ENCODE measurements at regions not wholly inside any gene's neighbourhood (a gene's known extent, or its start where the extent isn't known, plus 50 kb on each side); places are given as distances from the start of the nearest gene placed in this dataset.

DNA sequence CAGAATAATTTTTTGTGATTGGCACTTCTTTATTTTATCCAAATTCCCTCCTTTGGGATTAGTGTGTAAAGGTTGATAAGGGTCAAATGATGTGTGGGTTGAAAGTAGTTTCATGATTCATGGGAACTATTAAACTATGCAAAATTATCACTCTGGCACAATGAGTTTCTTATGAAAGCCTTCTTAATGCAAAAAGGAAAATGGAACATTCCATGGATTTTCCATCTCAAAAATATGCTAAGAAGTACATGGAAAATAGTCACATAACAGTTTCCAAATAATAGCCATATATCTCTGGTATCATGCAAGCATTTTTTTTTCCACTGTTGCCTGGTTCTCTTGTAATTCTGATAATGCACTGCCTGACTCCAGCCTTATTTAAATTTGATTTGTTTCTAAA is 639.7 kb downstream of the NR4A2 start:
- no peak for DNase-seq
- intact Hi-C loops (cut with DNase I), result no loop called here

DNA sequence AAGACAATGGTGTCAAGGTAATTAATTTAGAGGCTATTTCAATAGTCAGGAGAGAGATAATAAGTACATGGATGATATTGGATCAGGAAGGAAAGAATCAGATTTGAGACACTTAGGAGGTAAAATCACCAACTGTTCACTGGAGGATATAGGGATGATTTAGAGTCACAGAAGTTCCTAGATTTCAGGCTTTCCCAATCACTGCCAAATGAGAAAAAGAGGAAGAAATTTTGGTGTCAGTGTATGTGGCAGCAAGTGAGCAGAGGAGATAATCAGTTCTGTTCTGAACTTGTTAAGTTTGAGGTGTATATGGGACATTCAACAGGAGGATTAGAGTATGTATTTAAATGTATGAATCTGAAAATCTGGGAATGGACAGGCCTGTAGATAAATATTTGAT is 640.4 kb downstream of the NR4A2 start:
- TF ChIP-seq, protein P1, sequence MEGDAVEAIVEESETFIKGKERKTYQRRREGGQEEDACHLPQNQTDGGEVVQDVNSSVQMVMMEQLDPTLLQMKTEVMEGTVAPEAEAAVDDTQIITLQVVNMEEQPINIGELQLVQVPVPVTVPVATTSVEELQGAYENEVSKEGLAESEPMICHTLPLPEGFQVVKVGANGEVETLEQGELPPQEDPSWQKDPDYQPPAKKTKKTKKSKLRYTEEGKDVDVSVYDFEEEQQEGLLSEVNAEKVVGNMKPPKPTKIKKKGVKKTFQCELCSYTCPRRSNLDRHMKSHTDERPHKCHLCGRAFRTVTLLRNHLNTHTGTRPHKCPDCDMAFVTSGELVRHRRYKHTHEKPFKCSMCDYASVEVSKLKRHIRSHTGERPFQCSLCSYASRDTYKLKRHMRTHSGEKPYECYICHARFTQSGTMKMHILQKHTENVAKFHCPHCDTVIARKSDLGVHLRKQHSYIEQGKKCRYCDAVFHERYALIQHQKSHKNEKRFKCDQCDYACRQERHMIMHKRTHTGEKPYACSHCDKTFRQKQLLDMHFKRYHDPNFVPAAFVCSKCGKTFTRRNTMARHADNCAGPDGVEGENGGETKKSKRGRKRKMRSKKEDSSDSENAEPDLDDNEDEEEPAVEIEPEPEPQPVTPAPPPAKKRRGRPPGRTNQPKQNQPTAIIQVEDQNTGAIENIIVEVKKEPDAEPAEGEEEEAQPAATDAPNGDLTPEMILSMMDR (IDR thresholded peaks at IDR 0.05), result no peak
- intact Hi-C loops (cut with DNase I), result no loop called here
- H3K27me3 ChIP-seq, result no peaks in the 10 kb centered on the region
- no peaks in the 10 kb centered on the region for H3K36me3 ChIP-seq
- no peak for DNase-seq
- H3K9ac ChIP-seq (ENCODE audit: low read depth in 2 of 2, low read length in 2 of 2), result no peak overlapping the region
- no peaks in the 10 kb centered on the region for H3K4me1 ChIP-seq
- H3K9me3 ChIP-seq, result no peaks in the 10 kb centered on the region
- H3K4me3 ChIP-seq, result no peak overlapping the region
- no peak overlapping the region for H3K27ac ChIP-seq

More for the DNA sequence above, 639.7 kb downstream of the NR4A2 start:
- Histone ChIP-seq H3K27me3 (no peaks in the 10 kb centered on the region), H3K4me3 (no peak overlapping the region), H3K4me1 (no peaks in the 10 kb centered on the region), H3K36me3 (no peaks in the 10 kb centered on the region), H3K27ac (no peak overlapping the region), H3K9me3 (no peaks in the 10 kb centered on the region), H3K9ac (ENCODE audit: low read depth in 2 of 2, low read length in 2 of 2) (no peak overlapping the region)
- TF ChIP-seq, protein P1 (IDR thresholded peaks at IDR 0.05), result no peak

DNA sequence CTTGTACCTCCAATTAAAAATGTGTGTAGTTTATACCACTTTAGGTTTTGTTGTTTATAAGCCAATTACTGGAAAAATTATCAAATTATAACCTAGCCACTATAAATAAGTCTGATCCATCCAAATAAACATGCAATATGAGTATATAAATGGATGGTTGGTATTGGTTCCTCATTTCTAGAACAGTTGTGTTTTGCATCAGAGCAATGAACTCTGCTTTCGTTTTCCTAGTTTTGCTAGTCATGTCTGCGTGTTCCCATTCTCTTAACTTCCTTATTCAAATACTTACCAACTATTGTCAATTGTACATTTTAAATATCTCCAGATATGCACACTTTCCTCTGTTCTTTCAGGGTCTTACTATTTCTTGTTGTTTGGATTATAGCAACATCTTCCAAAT is 641.7 kb downstream of the NR4A2 start:
- no peak overlapping the region for H3K27ac ChIP-seq
- H3K4me1 ChIP-seq, result no peaks in the 10 kb centered on the region
- intact Hi-C loops (cut with DNase I), result no loop called here
- no peaks in the 10 kb centered on the region for H3K27me3 ChIP-seq
- no peak for DNase-seq
- H3K9me3 ChIP-seq, result no peaks in the 10 kb centered on the region
- TF ChIP-seq, protein P1 (IDR thresholded peaks at IDR 0.05), result no peak
- H3K4me3 ChIP-seq, result no peak overlapping the region
- H3K9ac ChIP-seq (ENCODE audit: low read depth in 2 of 2, low read length in 2 of 2), result no peak overlapping the region
- no peaks in the 10 kb centered on the region for H3K36me3 ChIP-seq

DNA sequence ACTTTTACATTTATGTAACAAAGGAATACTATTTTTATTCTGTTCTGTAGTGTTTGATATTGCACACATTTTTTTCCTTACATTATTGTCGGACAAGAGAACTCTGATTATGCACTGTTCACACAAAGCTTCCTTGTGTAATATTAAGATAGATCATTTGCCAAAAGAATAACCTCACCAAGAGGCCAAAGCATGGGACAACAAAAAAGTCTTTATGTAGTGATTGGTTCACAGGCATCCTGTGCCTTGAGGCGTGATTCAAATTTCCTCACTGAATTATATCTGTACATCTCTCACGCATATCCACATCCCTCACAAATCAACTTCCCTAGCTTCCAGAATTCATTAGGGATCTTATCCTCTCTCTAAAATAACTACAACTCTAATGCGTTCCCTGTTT is 642.7 kb downstream of the NR4A2 start:
- Histone ChIP-seq H3K4me3 (no peak overlapping the region), H3K9ac (ENCODE audit: low read depth in 2 of 2, low read length in 2 of 2) (no peak overlapping the region), H3K9me3 (no peaks in the 10 kb centered on the region), H3K27ac (no peak overlapping the region), H3K36me3 (no peaks in the 10 kb centered on the region), H3K4me1 (no peaks in the 10 kb centered on the region), H3K27me3 (no peaks in the 10 kb centered on the region)
- TF ChIP-seq, protein P1 (IDR thresholded peaks at IDR 0.05), result no peak
- intact Hi-C loops (cut with DNase I), result no loop called here
- DNase-seq, result no peak

DNA sequence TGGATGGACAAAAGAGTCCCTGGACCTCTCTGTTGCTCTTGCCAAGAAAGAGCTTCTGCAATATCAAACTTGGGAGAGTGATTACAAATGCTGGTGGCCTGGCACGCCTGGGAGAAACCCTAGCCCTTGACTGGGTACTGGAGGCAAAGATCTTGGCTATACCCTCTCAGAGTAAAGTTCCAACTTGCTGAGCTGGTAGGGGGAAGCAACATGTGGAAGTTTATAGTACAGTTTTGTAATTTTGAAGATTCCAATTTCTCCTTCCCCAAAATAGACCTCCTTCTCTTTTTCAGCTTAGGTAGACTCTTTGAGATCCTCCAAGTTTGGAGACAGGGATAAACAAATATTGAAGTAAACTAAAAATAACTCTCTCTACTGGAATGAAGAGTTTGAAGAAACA is 645.3 kb downstream of the NR4A2 start:
- Histone ChIP-seq H3K27me3 (no peaks in the 10 kb centered on the region), H3K9ac (ENCODE audit: low read depth in 2 of 2, low read length in 2 of 2) (no peak overlapping the region), H3K9me3 (no peaks in the 10 kb centered on the region), H3K4me3 (no peak overlapping the region), H3K27ac (no peak overlapping the region), H3K36me3 (no peaks in the 10 kb centered on the region), H3K4me1 (no peaks in the 10 kb centered on the region)
- DNase-seq, result no peak
- intact Hi-C loops (cut with DNase I), result no loop called here
- TF ChIP-seq, protein P1 (IDR thresholded peaks at IDR 0.05), result no peak

DNA sequence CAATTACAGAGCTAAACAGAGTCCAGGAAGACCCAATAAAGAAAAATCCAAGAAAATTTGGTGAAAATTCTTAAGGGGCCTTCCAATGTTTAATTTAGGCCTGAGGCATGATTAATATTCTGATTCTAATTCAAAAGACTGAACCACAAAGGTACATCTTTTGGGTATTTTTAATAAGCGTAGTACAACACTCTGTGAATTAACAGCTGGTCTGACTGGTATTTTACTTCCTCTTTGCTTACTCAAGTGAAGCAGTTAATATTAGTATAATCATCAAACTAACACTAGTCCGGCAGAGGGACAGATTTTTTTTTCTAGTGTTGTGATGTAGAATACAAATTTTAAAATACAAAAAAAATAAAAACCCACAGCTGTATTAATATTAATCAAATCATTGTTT is 652.9 kb downstream of the NR4A2 start:
- DNase-seq, result no peak
- no peaks in the 10 kb centered on the region for H3K9me3 ChIP-seq

More for the DNA sequence above, 652.9 kb downstream of the NR4A2 start:
- intact Hi-C loops (cut with DNase I), result no loop called here
- Histone ChIP-seq H3K27ac (no peak overlapping the region), H3K36me3 (no peaks in the 10 kb centered on the region), H3K4me3 (no peak overlapping the region), H3K27me3 (no peaks in the 10 kb centered on the region), H3K9ac (ENCODE audit: low read depth in 2 of 2, low read length in 2 of 2) (no peak overlapping the region), H3K4me1 (no peaks in the 10 kb centered on the region)
- TF ChIP-seq, protein P1 (IDR thresholded peaks at IDR 0.05), result no peak
